ENCODE measurements at regions not wholly inside any gene's neighbourhood (a gene's known extent, or its start where the extent isn't known, plus 50 kb on each side); places are given as distances from the start of the nearest gene placed in this dataset.
"Not testable (repeated sequence)": the region's sequence is repeated elsewhere in the genome, so short reads cannot be mapped to it uniquely, and the experiment has no call there.

DNA sequence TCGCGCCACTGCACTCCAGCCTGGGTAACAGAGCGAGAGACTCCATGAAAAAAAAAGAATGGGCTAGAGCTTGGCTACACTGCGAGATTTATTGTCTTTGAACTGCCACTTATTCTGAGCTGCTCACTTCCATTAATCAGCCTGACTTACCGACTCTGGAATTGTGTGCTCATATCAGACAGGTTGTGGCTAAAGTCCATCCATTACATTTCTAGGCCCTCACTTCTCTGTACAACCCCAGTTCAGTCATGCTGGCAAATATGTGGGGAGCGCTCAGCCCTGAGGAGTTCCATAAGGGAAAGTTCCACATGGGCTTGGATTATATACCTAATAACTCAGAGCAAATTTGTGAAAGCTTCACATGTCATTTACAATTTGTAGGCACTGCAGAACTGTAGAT is 270.6 kb downstream of the TRIML1 start:
- Histone ChIP-seq H3K4me3 (no peak overlapping the region), H3K9me3 (replicated peaks) (0 out of 2 replicates have a peak, but pooled peaks cover 3% of the 10 kb centered on the region), H3K4me1 (replicated peaks) (no peaks in the 10 kb centered on the region), H3K27ac (no peak overlapping the region), H3K36me3 (no peaks in the 10 kb centered on the region), H3K27me3 (replicated peaks) (no peaks in the 10 kb centered on the region)
- no peak for DNase-seq (ENCODE audit: low read depth in 1 of 2, low spot score in 2 of 2)

DNA sequence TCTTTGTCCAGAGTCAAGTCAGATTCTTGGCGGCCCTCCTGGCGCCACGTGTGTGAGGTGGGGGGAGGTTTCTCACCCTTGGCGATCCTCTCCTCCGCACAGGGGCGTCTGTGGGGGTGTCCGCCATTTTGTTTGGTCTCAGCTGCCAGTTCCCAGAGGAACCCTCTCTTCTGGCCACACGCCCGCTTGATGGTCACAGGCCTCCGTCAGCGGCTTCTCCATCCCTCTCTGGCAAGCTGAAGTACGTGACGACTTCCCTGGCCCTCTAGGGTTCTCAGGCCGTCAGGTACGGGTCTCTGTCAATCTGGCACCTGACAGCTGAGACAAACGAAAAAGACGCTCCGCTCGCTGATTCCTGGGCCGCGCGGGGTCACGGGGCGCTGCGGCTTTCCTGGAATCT is 272.6 kb downstream of the TRIML1 start:
- Histone ChIP-seq H3K36me3 (no peaks in the 10 kb centered on the region), H3K27me3 (replicated peaks) (no peaks in the 10 kb centered on the region), H3K9me3 (replicated peaks) (0 out of 2 replicates have a peak, but pooled peaks cover 3% of the 10 kb centered on the region), H3K4me1 (replicated peaks) (no peaks in the 10 kb centered on the region), H3K27ac (no peak overlapping the region), H3K4me3 (no peak overlapping the region)
- no peak for DNase-seq (ENCODE audit: low read depth in 1 of 2, low spot score in 2 of 2)

DNA sequence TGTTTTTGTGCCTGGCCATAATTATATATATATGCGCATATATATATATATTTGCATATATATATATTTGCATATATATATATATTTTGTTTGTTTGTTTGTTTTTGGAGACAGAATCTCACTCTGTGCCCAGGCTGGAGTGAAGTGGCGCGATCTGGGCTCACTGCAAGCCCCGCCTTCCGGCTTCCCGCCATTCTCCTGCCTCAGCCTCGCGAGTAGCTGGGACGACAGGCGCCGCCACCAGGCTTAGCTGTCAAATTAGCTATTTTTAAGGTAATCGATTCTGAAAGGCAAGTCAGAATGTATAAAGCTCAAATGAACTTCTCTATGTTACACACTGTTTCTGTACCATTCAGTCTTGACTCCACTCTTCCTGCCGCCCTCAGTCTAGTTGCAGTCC is 273.3 kb downstream of the TRIML1 start:
- Histone ChIP-seq H3K4me1 (replicated peaks) (no peaks in the 10 kb centered on the region), H3K4me3 (no peak overlapping the region), H3K9me3 (replicated peaks) (0 out of 2 replicates have a peak, but pooled peaks cover 3% of the 10 kb centered on the region), H3K27me3 (replicated peaks) (no peaks in the 10 kb centered on the region), H3K36me3 (no peaks in the 10 kb centered on the region), H3K27ac (no peak overlapping the region)
- DNase-seq (ENCODE audit: low read depth in 1 of 2, low spot score in 2 of 2) = no peak

DNA sequence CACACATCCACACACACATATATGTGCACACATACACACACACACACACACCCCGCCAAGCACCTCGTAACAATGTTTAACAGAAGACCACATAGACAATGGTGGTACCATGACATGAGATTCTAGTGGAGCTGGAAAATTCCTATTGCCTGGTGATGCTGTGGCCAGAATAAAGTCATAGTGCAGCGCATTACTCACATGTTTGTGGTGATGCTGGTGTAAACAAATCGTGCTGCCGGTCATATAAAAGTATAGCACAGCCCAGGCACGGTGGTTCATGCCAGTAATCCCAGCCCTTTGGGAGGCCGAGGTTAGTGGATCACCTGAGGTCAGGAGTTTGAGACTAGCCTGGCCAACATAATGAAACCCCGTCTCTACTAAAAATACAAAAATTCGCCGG is 275.2 kb downstream of the TRIML1 start:
- no peak for DNase-seq (ENCODE audit: low read depth in 1 of 2, low spot score in 2 of 2)
- H3K27me3 ChIP-seq (replicated peaks) = no peaks in the 10 kb centered on the region
- no peak overlapping the region for H3K27ac ChIP-seq
- no peaks in the 10 kb centered on the region for H3K36me3 ChIP-seq
- H3K9me3 ChIP-seq (replicated peaks) = 0 out of 2 replicates have a peak, but pooled peaks cover 3% of the 10 kb centered on the region
- no peaks in the 10 kb centered on the region for H3K4me1 ChIP-seq (replicated peaks)
- H3K4me3 ChIP-seq = no peak overlapping the region

DNA sequence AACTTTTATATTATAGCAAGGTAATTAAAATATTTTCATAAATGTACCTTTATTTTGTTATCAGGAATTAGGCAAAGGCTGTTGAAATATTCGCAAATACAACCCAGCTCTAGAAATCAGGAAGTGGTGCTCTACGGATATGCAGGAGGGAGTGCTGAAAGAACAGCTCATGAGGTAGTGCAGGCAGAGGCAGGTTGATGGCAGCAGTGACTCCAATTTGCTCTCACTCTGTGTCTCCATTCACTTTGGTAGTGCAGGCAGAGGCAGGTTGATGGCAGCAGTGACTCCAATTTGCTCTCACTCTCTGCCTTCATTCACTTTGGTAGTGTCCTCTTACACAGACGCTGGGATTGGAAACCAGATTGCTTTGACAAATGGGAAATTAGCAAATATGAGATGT is 277.9 kb downstream of the TRIML1 start:
- no peak overlapping the region for H3K4me3 ChIP-seq
- H3K9me3 ChIP-seq (replicated peaks) = 0 out of 2 replicates have a peak, but pooled peaks cover 3% of the 10 kb centered on the region
- DNase-seq (ENCODE audit: low read depth in 1 of 2, low spot score in 2 of 2) = no peak
- H3K27ac ChIP-seq = no peak overlapping the region
- no peaks in the 10 kb centered on the region for H3K36me3 ChIP-seq
- H3K4me1 ChIP-seq (replicated peaks) = no peaks in the 10 kb centered on the region
- H3K27me3 ChIP-seq (replicated peaks) = no peaks in the 10 kb centered on the region

DNA sequence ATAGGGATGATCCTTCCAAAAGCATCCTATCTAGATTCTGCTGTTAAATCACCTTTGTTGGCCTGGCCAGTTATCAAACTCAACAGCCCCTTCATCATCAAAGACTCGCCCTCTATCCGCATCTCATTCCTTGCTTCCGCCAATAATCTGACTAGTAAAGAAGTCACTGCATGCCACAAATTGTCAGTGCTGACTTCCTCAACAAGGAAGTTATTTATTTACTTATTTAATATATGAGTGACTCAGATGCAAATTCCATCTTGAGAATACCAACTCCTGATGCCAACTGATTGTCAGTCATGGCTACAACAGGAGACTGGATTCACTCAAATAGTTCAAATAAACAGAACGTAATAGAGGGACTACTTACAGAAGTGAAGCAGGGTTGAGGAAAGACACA is 283.8 kb downstream of the TRIML1 start:
- Histone ChIP-seq H3K27ac (no peak overlapping the region), H3K9me3 (replicated peaks) (peaks cover 8% of the 10 kb centered on the region; the same call in 1 of the 2 replicates), H3K4me1 (replicated peaks) (no peaks in the 10 kb centered on the region), H3K27me3 (replicated peaks) (no peaks in the 10 kb centered on the region), H3K36me3 (no peaks in the 10 kb centered on the region), H3K4me3 (no peak overlapping the region)
- no peak for DNase-seq (ENCODE audit: low read depth in 1 of 2, low spot score in 2 of 2)

DNA sequence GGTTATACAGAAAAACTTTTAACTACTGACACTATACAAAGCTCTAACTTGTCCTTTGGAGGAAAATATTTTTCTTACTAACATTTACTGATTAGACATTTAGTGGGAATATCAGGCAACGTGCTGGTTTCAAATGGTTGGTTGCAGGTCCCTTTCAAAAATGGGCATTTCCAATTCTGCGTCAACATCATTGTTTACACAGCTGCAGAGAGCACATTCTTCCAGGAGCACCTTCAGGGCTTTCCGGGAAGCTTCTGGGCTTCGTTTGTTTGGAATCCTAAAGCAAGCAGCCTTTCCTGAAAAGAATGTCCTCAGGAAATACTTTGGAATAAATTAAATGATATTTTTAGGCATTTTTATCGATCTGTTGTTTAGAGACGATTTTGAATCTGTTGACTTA is 289.7 kb downstream of the TRIML1 start:
- Histone ChIP-seq H3K9me3 (replicated peaks) (peaks cover 8% of the 10 kb centered on the region; the same call in 1 of the 2 replicates), H3K27ac (no peak overlapping the region), H3K4me1 (replicated peaks) (no peaks in the 10 kb centered on the region), H3K27me3 (replicated peaks) (no peaks in the 10 kb centered on the region), H3K4me3 (no peak overlapping the region), H3K36me3 (no peaks in the 10 kb centered on the region)
- DNase-seq (ENCODE audit: low read depth in 1 of 2, low spot score in 2 of 2) = no peak

DNA sequence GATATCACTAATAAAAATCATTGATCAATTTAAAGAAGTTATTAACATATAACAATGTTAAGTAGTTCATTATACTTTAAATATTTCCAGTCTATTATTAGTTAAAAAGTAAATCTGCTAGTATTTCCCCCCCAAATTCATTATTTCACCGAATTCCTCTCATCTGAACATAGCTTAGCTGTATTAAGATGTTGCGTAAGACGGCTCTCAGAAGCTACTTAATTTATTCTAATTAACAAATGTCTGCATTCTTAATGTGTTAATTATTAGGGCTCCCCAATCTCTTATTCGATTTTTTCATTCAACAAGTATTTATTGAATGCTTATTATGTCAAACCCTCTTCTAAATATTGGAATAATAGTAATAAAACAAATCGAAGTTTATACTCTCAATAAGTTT is 290.7 kb downstream of the TRIML1 start:
- Histone ChIP-seq H3K27me3 (replicated peaks) (no peaks in the 10 kb centered on the region), H3K36me3 (no peaks in the 10 kb centered on the region), H3K27ac (no peak overlapping the region), H3K9me3 (replicated peaks) (peaks cover 8% of the 10 kb centered on the region; the same call in 1 of the 2 replicates), H3K4me1 (replicated peaks) (no peaks in the 10 kb centered on the region), H3K4me3 (no peak overlapping the region)
- no peak for DNase-seq (ENCODE audit: low read depth in 1 of 2, low spot score in 2 of 2)

DNA sequence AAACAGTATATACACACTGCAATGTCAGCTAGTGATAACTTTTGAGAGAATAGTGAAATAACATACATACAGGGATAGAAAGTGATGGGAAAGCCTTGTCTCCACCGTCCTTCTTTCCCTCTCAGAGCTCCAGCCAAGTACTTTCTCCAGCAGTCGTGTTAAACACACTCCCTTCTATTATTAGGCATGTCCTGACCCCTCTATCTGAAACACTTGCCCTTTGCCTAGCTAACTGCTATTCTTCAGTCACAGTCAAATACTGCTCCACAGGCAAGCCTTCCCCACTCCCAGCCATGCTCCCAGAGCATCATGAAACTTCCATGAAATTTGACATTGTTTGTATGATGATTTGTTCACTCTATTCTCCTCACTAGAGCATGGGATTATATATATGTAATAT is 291.1 kb downstream of the TRIML1 start:
- Histone ChIP-seq H3K9me3 (replicated peaks) (peaks cover 7% of the 10 kb centered on the region; the same call in 1 of the 2 replicates), H3K36me3 (no peaks in the 10 kb centered on the region), H3K27me3 (replicated peaks) (no peaks in the 10 kb centered on the region), H3K27ac (no peak overlapping the region), H3K4me1 (replicated peaks) (no peaks in the 10 kb centered on the region), H3K4me3 (no peak overlapping the region)
- DNase-seq (ENCODE audit: low read depth in 1 of 2, low spot score in 2 of 2) = no peak

DNA sequence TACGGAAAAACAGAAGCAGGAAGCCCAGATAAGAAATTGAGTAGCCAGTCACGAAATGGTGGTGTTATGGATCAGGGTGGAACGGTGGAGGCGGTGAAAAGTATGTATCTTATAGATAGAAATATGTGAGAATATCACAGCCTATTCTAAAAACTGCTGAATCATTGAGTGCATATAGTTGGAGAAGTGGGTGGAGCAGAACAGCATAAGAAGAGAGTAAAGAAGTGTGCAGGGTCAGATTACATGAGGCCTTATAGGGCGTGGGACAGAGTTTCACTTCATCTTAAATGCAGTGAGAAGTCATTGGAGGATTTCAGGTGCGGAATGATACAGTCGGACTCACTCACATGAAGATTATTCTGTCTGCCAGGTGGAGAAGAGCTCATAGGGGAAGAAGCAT is 293.1 kb downstream of the TRIML1 start:
- no peaks in the 10 kb centered on the region for H3K27me3 ChIP-seq (replicated peaks)
- no peaks in the 10 kb centered on the region for H3K36me3 ChIP-seq
- H3K9me3 ChIP-seq (replicated peaks) = peaks cover 4% of the 10 kb centered on the region; the same call in 1 of the 2 replicates
- no peaks in the 10 kb centered on the region for H3K4me1 ChIP-seq (replicated peaks)
- no peak overlapping the region for H3K4me3 ChIP-seq
- H3K27ac ChIP-seq = no peak overlapping the region
- no peak for DNase-seq (ENCODE audit: low read depth in 1 of 2, low spot score in 2 of 2)

DNA sequence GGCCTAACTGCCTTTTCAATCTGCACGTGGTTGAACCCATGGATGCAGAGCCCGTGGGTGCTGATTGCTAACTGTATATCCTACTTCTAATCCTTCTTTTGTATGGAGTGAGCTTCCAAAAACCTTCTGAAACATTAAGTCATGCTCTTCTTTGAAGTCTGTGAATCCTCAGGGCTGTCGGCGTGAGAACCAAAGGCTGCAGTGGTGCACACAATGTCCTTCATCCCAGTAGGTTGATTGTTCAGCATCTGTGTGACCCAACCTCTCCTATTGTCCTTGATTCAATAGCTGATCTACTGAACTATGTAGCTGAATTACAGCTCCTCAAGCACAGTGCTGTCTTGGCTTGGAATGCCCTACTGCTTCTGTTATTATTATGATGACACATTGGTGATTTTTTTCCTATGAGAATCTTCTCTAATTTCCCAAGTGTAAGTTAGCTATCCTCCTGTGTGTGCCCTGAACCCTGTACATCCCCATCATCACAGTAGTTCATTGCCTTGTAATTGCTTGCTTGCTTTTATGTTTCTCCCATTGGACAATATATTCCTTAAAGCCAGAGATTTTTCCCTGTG is 294.6 kb downstream of the TRIML1 start:
- H3K36me3 ChIP-seq = no peaks in the 10 kb centered on the region
- DNase-seq (ENCODE audit: low read depth in 1 of 2, low spot score in 2 of 2) = no peak
- H3K27ac ChIP-seq = no peak overlapping the region
- no peaks in the 10 kb centered on the region; the same call in 1 of the 2 replicates for H3K9me3 ChIP-seq (replicated peaks)
- no peaks in the 10 kb centered on the region for H3K27me3 ChIP-seq (replicated peaks)
- no peaks in the 10 kb centered on the region for H3K4me1 ChIP-seq (replicated peaks)
- H3K4me3 ChIP-seq = no peak overlapping the region

DNA sequence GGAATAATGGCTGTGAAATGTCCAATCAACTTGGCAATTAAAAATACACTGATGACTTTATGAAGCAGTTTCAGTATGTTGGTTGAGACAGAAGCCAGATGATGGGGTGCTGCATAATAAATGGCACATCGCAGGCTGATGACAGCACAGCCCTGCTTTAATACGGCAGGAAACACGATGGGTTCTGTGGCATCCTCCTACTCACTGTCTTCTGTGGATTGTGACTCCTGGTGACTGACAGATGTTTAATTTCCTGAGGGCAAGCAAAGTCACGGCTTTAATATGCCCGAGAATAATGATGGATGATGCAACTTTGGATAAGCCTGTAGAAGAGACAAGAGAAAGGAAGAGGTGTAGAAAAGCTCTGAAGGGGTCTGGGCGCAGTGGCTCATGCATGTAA is 295.4 kb downstream of the TRIML1 start:
- H3K9me3 ChIP-seq (replicated peaks) = no peaks in the 10 kb centered on the region; the same call in 1 of the 2 replicates
- no peaks in the 10 kb centered on the region for H3K36me3 ChIP-seq
- H3K4me3 ChIP-seq = no peak overlapping the region
- no peaks in the 10 kb centered on the region for H3K27me3 ChIP-seq (replicated peaks)
- DNase-seq (ENCODE audit: low read depth in 1 of 2, low spot score in 2 of 2) = no peak
- H3K4me1 ChIP-seq (replicated peaks) = no peaks in the 10 kb centered on the region
- no peak overlapping the region for H3K27ac ChIP-seq

DNA sequence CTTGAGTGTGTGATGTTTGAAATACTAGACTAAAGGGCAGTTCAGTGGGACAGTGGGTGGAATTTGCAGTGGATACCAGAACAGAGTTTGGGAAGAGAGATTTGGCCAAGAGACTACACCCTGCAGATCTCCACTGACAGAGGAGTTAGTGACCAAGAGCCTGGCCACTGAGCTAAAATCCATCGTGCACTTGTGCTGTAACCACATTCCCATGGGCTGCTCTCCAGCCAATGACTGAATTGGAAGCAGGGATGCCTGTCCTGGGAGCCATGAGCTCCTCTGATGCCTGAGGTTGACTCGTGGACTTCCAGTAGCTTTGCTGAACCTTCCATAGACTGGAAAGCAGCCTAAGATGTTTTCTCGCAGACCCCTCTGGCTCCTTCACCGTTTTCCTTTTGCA is 296.1 kb downstream of the TRIML1 start:
- H3K4me1 ChIP-seq (replicated peaks) = no peaks in the 10 kb centered on the region
- H3K27ac ChIP-seq = no peak overlapping the region
- no peaks in the 10 kb centered on the region for H3K27me3 ChIP-seq (replicated peaks)
- no peak overlapping the region for H3K4me3 ChIP-seq
- no peak for DNase-seq (ENCODE audit: low read depth in 1 of 2, low spot score in 2 of 2)
- H3K36me3 ChIP-seq = no peaks in the 10 kb centered on the region
- H3K9me3 ChIP-seq (replicated peaks) = no peaks in the 10 kb centered on the region; the same call in 1 of the 2 replicates

DNA sequence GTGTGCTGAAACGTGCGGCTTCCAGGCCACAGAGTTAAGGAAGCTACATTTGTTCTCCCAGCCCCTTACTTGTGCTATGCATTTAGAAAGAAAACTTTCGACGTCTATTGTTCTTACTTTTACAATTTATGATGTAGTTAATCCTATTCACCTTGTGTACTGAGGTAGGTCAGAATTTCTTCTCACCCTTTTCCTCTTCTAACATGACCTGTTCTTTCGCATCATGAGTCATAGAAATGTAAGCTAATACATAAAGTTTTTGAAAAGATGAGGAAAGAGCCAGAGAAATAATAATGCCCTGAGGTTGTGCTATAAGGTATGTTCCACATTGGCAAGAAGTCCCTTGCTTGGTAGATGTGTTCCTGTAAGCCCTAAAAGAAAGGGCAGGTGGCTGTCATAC is 298.3 kb downstream of the TRIML1 start:
- no peaks in the 10 kb centered on the region; the same call in 1 of the 2 replicates for H3K9me3 ChIP-seq (replicated peaks)
- H3K4me1 ChIP-seq (replicated peaks) = no peaks in the 10 kb centered on the region
- no peaks in the 10 kb centered on the region for H3K36me3 ChIP-seq
- H3K4me3 ChIP-seq = no peak overlapping the region
- H3K27me3 ChIP-seq (replicated peaks) = no peaks in the 10 kb centered on the region
- DNase-seq (ENCODE audit: low read depth in 1 of 2, low spot score in 2 of 2) = no peak
- no peak overlapping the region for H3K27ac ChIP-seq

DNA sequence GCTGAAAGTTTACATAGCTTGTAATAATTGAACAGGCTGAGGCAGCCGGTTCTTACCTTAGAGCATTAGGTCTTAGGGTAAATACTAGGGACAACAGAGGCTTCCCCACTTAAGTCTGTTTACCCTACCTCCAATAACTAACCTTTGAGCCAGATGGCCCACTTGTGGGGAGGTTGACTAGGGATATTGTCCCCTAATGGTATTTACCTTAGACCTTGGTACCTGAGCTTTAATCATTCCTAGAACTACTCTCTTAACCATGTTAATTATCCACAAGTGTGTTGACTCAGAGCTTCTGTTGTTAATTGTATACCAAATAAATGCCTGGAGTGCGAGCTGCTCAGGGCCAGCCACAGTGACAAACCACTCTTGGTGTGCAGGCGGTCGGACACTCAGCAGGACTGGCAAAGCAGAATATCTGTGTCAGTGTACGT is 299.2 kb downstream of the TRIML1 start:
- H3K36me3 ChIP-seq; H3K4me3 ChIP-seq; H3K27me3 ChIP-seq (replicated peaks); DNase-seq (ENCODE audit: low read depth in 1 of 2, low spot score in 2 of 2); H3K9me3 ChIP-seq (replicated peaks); H3K27ac ChIP-seq; H3K4me1 ChIP-seq (replicated peaks): not testable (repeated sequence)

Data from SJSA1 (cell line).